Activated naive CD8-positive, alpha-beta T cell treated with anti-CD3 and anti-CD28 coated beads, Interleukin-2, amount 50 U/mL, for 16 hours (primary cell): ENCODE measurements at regions not wholly inside any gene's neighbourhood (a gene's known extent, or its start where the extent isn't known, plus 50 kb on each side); places are given as distances from the start of the nearest gene placed in this dataset.
"Not testable (repeated sequence)": the region's sequence is repeated elsewhere in the genome, so short reads cannot be mapped to it uniquely, and the experiment has no call there.

Experiments used
- DNase-seq: peaks from one replicate; pipeline ENCODE4 v3.0.0-alpha.2; 2020; ENCODE audit warnings: low read depth, low spot score

- DNase-seq, result no peak
Observed at GRCh38 chr14:30069536-30069935, 141.9 kb upstream of the PRKD1 start.

DNA sequence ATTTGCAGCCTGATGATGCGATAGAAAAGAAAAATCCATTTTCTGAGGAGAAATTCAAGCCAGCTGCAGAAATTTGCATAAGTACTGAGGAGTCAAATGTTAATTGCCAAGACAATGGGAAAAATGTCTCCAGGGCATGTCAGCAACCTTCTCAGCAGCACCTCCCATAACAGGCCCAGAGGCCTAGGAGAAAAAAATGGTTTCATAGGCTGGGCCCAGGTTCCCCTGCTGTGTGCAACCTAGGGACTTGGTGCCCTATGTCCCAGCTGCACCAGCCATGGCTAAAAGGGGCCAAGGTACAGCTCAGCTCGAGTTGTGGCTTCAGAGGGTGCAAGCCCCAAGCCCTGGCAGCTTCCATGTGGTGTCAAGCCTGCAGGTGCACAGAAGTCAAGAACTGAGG, 144.8 kb upstream of the PRKD1 start:
- DNase-seq, result not testable (repeated sequence)

- DNase-seq, result no peak
Observed at GRCh38 chr14:30077946-30078345, 150.3 kb upstream of the PRKD1 start.

GRCh38 chr14:30078811-30079402, 151.3 kb upstream of the PRKD1 start:
- no peak for DNase-seq

- DNase-seq, result no peak
Observed at GRCh38 chr14:30082486-30082885, 154.8 kb upstream of the PRKD1 start.

DNA sequence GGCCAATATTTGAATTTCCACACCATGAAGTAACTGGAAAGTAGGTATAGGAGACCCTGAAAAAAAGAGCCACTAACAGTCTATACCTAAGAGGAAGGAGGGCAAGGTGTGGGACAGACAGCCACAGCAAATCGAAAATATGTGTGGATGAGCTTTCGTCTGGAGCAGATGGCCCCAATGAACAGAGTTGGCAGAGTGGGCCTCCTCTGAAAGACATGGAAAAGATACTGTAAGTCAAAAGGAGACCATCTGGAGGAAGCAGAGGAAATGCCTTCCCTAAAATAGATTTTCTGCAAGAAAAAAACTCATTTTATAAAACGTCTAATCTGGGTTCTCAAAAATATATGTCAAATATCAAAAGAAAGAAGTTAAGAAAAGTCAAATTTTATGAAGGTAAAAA, 157.2 kb upstream of the PRKD1 start:
- no peak for DNase-seq

GRCh38 chr14:30085943-30086342, 158.3 kb upstream of the PRKD1 start:
- DNase-seq, result no peak

- no peak for DNase-seq
Observed at GRCh38 chr14:30088620-30089019, 161.0 kb upstream of the PRKD1 start.

DNA sequence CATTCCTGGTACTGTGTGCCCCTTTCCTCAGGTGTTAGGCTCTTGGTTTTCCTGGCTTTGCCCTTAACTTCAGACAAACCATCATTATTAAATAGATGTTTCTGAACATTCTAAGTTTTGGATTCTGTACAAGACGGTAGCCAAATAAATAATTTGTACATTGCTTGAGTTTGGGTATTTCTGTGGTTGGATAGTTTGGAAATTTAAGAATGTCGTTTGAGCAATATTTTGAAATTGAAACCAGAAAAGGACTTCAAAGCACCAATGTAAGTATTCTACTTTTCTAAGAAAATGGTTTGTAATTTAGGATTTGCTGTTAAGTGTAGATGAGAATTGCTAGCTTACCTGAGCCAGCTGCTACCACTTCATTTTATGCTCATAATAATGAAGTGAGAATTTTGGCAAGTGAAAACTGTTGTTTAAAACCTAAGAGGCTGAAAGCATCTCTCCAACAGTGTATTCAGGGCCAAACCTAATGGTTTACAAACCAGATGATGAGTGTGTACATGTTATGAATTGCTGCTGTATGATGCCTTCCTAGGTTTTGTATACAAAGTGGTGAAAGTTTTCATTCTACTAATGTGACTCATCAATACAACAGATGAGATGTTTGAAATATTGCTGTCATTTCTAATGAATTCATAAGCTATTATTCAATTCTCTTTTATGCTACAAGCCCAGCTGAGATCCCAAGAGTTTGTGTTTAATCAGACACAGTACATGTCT, 181.5 kb upstream of the PRKD1 start:
- no peak for DNase-seq

DNA sequence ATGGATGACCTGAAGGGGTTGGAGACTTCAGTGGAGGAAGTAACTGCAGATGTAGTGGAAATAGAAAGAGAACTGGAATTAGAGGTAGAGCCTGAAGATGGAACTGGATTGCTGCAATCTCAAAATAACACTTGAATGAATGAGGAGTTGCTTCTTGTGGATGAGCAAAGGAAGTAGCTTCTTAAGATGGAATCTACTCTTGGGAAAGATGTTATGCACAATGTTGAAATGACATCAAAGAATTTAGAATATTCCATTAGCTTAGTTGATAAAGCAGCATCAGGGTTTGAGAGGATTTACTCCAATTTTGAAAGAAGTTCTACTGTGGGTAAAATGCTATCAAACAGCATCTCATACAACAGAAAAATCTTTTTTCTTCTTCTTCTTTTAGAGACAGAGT, 186.4 kb upstream of the PRKD1 start:
- no peak for DNase-seq

GRCh38 chr14:30115756-30116155, 188.1 kb upstream of the PRKD1 start:
- DNase-seq, result no peak

DNA sequence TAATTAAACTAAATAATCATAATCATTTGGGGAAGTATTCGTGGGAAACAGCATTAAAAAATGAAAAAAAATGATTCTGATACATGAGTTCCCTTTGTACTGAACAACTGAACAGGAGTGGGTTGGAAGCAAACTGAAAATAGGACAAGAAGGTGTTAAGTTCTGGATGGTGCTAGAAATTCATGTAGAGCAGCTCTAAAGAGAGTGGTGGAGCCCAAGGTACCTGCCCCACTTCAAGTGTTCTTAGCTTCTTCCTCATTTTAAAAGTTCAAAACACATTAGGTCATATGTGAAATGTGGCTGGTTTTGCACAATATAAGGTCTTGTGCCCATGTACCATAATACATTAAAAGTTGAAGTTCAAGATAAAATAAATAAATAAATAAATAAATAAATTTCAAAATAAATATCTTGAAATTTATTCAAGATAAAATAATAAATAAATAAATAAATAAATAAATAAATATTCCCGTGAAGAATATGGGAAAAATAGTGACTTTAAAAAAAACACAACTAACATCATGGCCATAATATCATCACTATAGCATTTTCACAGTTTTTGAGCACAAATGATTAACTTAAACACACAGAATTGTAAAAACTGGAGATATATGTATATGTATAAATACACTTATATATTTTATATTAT, 191.5 kb upstream of the PRKD1 start:
- DNase-seq, result no peak

GRCh38 chr14:30125322-30125979, 197.8 kb upstream of the PRKD1 start:
- no peak for DNase-seq

- no peak for DNase-seq
Observed at GRCh38 chr14:30129807-30130206, 202.2 kb upstream of the PRKD1 start.

DNA sequence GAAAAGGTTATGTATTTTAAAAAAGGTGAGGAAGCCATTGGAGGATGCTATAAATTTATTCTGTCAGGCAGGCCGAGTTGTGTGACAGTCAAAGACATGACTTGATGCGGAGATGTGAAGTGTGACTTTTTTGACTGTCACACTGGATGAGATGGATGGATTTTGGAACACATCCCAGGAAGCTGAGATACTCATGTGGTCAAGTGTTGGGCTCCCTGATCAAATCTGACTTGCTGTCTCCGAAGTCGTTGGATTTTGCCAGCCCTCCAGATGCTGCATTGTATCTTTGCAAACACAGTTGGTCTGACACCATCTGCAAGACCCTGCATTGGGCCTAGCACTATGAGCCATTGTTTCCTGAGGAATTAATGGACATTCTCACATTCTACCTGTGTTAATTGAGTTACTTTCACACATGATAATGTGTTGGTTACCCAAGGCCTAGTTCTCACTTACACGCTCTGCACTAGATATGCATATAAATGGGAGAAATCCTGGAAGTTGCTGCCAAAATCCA, 204.0 kb upstream of the PRKD1 start:
- DNase-seq, result no peak

DNA sequence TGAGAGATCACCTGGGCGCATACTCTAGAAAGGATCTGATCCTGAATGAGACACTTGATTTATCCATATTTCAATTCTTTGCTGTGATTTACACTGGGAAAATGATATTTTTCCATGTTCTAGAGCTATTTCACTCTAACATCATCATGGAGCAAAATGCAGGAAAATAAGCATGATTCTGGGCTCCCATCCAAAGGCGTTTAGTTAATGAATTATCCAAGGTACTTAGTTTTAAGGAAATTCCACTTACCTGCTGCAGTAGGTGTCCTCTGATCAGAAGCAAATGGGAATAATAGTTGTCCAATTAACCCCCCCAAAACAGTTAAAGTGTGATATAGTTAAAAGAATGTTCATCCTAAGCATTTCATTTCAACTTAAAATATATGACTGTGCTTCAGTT, 204.5 kb upstream of the PRKD1 start:
- DNase-seq, result no peak

DNA sequence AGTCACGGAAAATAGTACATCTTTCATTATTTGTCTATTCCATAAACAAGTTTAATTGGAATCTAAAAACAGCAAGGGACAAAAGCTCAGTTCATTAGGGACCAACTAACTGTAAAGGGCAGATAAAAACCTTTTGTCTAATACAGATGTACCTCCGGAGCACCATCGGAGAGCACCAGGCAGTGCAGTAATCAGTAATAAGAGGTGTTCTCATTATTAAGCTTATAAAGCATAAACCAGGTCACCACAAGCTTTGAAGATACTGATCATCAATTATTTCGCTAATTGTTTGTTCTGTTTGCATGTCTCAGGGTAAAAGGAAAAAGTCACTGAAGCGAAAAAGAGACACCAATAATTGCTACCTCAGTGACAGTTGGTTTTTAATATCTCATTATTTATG, 207.3 kb upstream of the PRKD1 start:
- no peak for DNase-seq

GRCh38 chr14:30138567-30138966, 210.9 kb upstream of the PRKD1 start:
- no peak for DNase-seq

DNA sequence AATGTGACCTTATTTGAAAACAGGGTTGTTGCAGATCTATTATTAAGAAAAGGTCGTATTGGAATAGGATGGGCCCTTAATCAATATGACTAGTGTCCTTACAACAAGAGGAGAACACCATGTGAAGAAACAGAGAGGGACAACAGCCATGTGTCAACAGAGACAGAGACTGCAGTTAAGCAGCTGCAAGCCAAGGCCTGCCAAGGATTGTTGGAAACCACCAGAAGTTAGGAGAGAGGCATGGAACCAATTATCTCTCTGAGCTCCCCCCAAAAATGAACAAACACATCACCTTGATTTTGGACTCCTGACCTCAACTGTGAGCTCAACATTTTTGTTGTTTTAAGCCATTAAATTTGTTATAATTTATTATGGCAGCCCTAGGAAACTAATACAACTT, 214.6 kb upstream of the PRKD1 start:
- DNase-seq, result no peak

GRCh38 chr14:30143627-30144026, 216.0 kb upstream of the PRKD1 start:
- no peak for DNase-seq

GRCh38 chr14:30153717-30154116, 226.1 kb upstream of the PRKD1 start:
- no peak for DNase-seq

DNA sequence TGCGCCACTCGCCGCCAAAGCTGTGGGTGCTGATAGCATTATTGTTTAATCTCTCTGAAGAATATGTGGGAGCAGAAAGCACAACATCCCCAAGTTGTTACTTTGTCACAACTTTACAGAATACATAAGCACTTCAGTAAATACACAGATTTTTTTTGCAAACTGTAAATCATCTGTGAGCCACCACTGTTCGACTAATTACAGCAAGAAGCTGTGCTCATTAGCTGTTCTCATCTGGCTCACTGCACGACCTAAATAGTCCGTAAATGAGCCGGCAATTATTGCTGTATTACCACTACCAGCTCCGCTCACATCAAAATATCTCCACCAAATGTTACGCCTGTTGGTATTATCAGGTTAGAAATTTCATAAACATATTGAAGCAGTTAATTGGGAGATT, 228.9 kb upstream of the PRKD1 start:
- DNase-seq, result no peak
